Neural cell (in vitro differentiated cells): ENCODE measurements at regions not wholly inside any gene's neighbourhood (a gene's known extent, or its start where the extent isn't known, plus 50 kb on each side); places are given as distances from the start of the nearest gene placed in this dataset.

Experiments
- H2AFZ ChIP-seq: fragments of 200-600, 300-800 bp; sonication (generic), shearing (Covaris generic); 2 replicates; pipeline ENCODE4 v1.6.0; 2014; ENCODE audit warnings: low read depth, mild to moderate bottlenecking, antibody characterized with exemption, low read length, moderate library complexity
- H3F3A ChIP-seq: fragments of 200-600 bp; shearing (Covaris generic); 2 replicates; pipeline ENCODE4 v1.6.1; 2016; ENCODE audit warnings: mild to moderate bottlenecking, moderate library complexity, mixed read lengths, antibody characterized with exemption, low read length; ENCODE audit not compliant: insufficient read depth, poor library complexity, severe bottlenecking
- H3K27ac ChIP-seq: fragments of 200-600, 300-800 bp; sonication (generic), shearing (Covaris generic); 2 replicates; pipeline ENCODE4 v1.5.1; 2014; ENCODE audit warnings: mild to moderate bottlenecking, low read length, moderate library complexity
- H3K27me3 ChIP-seq: fragments of 300-800, 200-600 bp; sonication (generic), shearing (Covaris generic); 2 replicates; pipeline ENCODE4 v1.6.0; 2014; ENCODE audit warnings: mild to moderate bottlenecking, low read depth, low read length, moderate library complexity; ENCODE audit not compliant: insufficient read depth
- H3K36me3 ChIP-seq: fragments of 300-800, 200-600 bp; sonication (generic), shearing (Covaris generic); 2 replicates; pipeline ENCODE4 v1.5.1; 2014; ENCODE audit warnings: mild to moderate bottlenecking, antibody characterized with exemption, low read length, moderate library complexity; ENCODE audit not compliant: insufficient read depth
- H3K4me2 ChIP-seq: fragments of 300-800, 200-600 bp; sonication (generic), shearing (Covaris generic); 2 replicates; pipeline ENCODE4 v1.6.0; 2014; ENCODE audit warnings: mild to moderate bottlenecking, low read length
- H3K4me3 ChIP-seq: fragments of 300-800, 200-600 bp; sonication (generic), shearing (Covaris generic); 2 replicates; pipeline ENCODE4 v1.5.1; 2014; ENCODE audit warnings: mild to moderate bottlenecking, low read length, moderate library complexity
- H3K79me2 ChIP-seq: fragments of 200-600 bp; shearing (Covaris generic); replicated peaks from 2 replicates; pipeline ENCODE4 v1.6.0; 2014; ENCODE audit warnings: mild to moderate bottlenecking, low read length, moderate library complexity; ENCODE audit not compliant: insufficient read depth
- H3K9ac ChIP-seq: fragments of 300-800, 200-600 bp; sonication (generic), shearing (Covaris generic); 2 replicates; pipeline ENCODE4 v1.6.1; 2016; ENCODE audit warnings: mild to moderate bottlenecking, low read length, mixed read lengths
- H3K9me2 ChIP-seq: fragments of 200-600 bp; shearing (Covaris generic); 2 replicates; pipeline ENCODE4 v1.6.1; 2016; ENCODE audit warnings: mild to moderate bottlenecking, low read length, mixed read lengths; ENCODE audit not compliant: insufficient read depth
- H3K9me3 ChIP-seq: fragments of 200-600, 300-800 bp; sonication (generic), shearing (Covaris generic); 2 replicates; pipeline ENCODE4 v1.6.1; 2016; ENCODE audit warnings: mild to moderate bottlenecking, mixed run types, low read length, moderate library complexity, mixed read lengths
- H4K20me1 ChIP-seq: fragments of 200-600 bp; shearing (Covaris generic); 2 replicates; pipeline ENCODE4 v1.6.1; 2016; ENCODE audit warnings: mild to moderate bottlenecking, mixed run types; ENCODE audit not compliant: insufficient read depth
- EP300 ChIP-seq: fragments of 450-650 bp; conservative IDR thresholded peaks from 2 replicates; pipeline ENCODE4 v1.6.1; 2014; ENCODE audit warnings: antibody characterized with exemption, mild to moderate bottlenecking, moderate library complexity; ENCODE audit not compliant: poor library complexity, severe bottlenecking
- EZH2 ChIP-seq: fragments of 200-600, 300-800 bp; shearing (Covaris generic), sonication (generic); IDR thresholded peaks from 2 replicates; pipeline ENCODE4 v1.6.1; 2014; ENCODE audit warnings: antibody characterized with exemption, low read length, borderline replicate concordance, mild to moderate bottlenecking; ENCODE audit not compliant: insufficient read depth, poor library complexity, severe bottlenecking
- MXI1 ChIP-seq: fragments of 450-650 bp; conservative IDR thresholded peaks from 2 replicates; pipeline ENCODE4 v1.6.1; 2014; ENCODE audit warnings: antibody characterized with exemption, mild to moderate bottlenecking; ENCODE audit not compliant: poor library complexity, severe bottlenecking
- POLR2AphosphoS5 ChIP-seq: IDR thresholded peaks from 2 replicates; pipeline ENCODE4 v1.6.1; 2012
- RAD21 ChIP-seq: fragments of 450-650 bp; conservative IDR thresholded peaks from 2 replicates; pipeline ENCODE4 v1.6.1; 2014; ENCODE audit warnings: antibody characterized with exemption, mild to moderate bottlenecking, moderate library complexity
- SMC3 ChIP-seq: fragments of 450-650 bp; conservative IDR thresholded peaks from 2 replicates; pipeline ENCODE4 v1.6.1; 2014; ENCODE audit warnings: antibody characterized with exemption, mild to moderate bottlenecking, moderate library complexity; ENCODE audit not compliant: poor library complexity
- TAF1 ChIP-seq: IDR thresholded peaks from 2 replicates; pipeline ENCODE4 v1.6.1; 2012; ENCODE audit warnings: low read depth
- TF ChIP-seq, protein P1 (sequence below): fragments of 450-650 bp; IDR thresholded peaks from 2 replicates; pipeline ENCODE4 v1.5.1; 2014; ENCODE audit warnings: antibody characterized with exemption, mild to moderate bottlenecking, moderate library complexity; ENCODE audit not compliant: poor library complexity, severe bottlenecking
- TF ChIP-seq, protein P2 (sequence below): IDR thresholded peaks from 2 replicates; pipeline ENCODE4 v1.6.1; 2012; ENCODE audit warnings: borderline replicate concordance

DNA sequence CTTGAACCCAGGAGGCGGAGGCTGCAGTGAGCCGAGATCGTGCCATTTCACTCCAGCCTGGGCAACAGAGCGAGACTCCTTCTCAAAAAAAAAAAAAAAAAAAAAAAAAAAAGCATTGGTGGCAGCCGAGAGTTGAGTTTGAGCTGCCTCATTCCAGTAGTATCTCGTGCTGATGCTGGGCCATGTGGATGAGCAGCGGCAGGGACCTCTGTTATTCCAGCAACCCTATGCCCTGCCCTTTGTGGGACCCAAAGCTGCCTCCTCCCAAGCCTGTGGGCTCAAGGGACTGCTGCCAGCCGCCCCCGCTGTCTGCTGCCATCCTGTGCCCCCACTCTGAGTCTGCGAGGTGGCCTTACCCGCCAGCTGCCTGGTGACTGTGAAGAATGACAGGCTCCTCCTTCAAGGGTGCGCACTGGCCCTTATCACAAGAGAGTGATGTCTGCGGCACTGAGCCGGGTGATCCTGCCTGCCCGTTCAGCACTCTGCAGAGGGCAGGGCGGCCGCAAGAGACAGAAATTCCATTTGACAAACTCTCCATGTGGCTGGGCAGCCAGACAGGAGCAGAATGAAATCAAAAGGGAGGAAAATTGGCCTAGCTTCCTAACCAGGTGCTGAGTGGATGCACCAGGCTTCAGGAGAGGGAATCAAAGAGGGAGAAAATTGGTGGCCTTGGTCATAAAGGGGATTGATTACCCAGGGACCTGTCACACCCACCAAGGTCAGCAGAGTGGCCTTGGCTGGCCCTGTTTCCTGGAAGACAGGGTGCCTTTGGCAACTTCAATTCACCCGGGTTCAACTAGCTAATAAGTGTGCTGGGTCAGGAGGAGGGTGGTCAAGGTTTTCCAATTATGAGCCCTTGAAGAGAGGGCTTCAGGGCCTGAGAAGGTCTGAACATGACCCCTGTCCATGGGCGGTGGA, 65.3 kb upstream of the ZMIZ1 start:
- Histone ChIP-seq H3K9ac (no peak overlapping the region), H3K79me2 (no peaks in the 10 kb centered on the region), H4K20me1 (no peaks in the 10 kb centered on the region), H3K9me2 (no peaks in the 10 kb centered on the region), H3K4me2 (no peak overlapping the region), H3K4me3 (no peak overlapping the region), H2AFZ (no peak overlapping the region), H3K36me3 (no peaks in the 10 kb centered on the region), H3K27ac (no peak overlapping the region), H3K27me3 (no peaks in the 10 kb centered on the region), H3K9me3 (no peaks in the 10 kb centered on the region), H3F3A (no peaks in the 10 kb centered on the region)
- TF ChIP-seq EP300 = no peak
- TF ChIP-seq MXI1 = no peak
- TF ChIP-seq POLR2AphosphoS5 = no peak
- no peak for TF ChIP-seq SMC3
- no peak for TF ChIP-seq EZH2
- TF ChIP-seq, protein P1, sequence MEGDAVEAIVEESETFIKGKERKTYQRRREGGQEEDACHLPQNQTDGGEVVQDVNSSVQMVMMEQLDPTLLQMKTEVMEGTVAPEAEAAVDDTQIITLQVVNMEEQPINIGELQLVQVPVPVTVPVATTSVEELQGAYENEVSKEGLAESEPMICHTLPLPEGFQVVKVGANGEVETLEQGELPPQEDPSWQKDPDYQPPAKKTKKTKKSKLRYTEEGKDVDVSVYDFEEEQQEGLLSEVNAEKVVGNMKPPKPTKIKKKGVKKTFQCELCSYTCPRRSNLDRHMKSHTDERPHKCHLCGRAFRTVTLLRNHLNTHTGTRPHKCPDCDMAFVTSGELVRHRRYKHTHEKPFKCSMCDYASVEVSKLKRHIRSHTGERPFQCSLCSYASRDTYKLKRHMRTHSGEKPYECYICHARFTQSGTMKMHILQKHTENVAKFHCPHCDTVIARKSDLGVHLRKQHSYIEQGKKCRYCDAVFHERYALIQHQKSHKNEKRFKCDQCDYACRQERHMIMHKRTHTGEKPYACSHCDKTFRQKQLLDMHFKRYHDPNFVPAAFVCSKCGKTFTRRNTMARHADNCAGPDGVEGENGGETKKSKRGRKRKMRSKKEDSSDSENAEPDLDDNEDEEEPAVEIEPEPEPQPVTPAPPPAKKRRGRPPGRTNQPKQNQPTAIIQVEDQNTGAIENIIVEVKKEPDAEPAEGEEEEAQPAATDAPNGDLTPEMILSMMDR = no peak
- no peak for TF ChIP-seq RAD21
- TF ChIP-seq TAF1 = no peak
- TF ChIP-seq, protein P2, sequence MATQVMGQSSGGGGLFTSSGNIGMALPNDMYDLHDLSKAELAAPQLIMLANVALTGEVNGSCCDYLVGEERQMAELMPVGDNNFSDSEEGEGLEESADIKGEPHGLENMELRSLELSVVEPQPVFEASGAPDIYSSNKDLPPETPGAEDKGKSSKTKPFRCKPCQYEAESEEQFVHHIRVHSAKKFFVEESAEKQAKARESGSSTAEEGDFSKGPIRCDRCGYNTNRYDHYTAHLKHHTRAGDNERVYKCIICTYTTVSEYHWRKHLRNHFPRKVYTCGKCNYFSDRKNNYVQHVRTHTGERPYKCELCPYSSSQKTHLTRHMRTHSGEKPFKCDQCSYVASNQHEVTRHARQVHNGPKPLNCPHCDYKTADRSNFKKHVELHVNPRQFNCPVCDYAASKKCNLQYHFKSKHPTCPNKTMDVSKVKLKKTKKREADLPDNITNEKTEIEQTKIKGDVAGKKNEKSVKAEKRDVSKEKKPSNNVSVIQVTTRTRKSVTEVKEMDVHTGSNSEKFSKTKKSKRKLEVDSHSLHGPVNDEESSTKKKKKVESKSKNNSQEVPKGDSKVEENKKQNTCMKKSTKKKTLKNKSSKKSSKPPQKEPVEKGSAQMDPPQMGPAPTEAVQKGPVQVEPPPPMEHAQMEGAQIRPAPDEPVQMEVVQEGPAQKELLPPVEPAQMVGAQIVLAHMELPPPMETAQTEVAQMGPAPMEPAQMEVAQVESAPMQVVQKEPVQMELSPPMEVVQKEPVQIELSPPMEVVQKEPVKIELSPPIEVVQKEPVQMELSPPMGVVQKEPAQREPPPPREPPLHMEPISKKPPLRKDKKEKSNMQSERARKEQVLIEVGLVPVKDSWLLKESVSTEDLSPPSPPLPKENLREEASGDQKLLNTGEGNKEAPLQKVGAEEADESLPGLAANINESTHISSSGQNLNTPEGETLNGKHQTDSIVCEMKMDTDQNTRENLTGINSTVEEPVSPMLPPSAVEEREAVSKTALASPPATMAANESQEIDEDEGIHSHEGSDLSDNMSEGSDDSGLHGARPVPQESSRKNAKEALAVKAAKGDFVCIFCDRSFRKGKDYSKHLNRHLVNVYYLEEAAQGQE = no peak

DNA sequence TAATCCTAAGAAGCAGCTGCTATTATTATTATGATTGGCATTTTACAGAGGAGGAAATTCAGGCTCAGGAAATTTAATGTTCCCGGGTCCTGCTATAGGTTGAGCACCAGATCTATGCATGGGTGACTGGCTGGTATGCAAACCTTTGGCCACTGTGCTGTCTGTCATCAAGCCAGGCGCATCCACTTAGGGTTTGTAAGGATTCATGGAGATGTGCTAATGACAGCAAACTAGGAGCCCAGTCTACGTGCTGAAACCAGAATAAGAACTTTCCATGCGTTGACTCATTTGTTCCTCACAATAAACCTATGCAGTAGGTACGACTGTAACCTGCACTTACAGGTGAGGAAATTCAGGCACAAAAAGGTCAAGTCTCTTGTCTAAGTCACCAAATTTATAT, 64.5 kb upstream of the ZMIZ1 start:
- H3K9ac ChIP-seq = no peak overlapping the region
- H4K20me1 ChIP-seq = no peaks in the 10 kb centered on the region
- H3K79me2 ChIP-seq = no peaks in the 10 kb centered on the region
- no peaks in the 10 kb centered on the region for H3K36me3 ChIP-seq
- no peaks in the 10 kb centered on the region for H3K9me2 ChIP-seq
- H3F3A ChIP-seq = no peaks in the 10 kb centered on the region
- no peak overlapping the region for H3K4me3 ChIP-seq
- no peak overlapping the region for H3K27ac ChIP-seq
- H2AFZ ChIP-seq = no peak overlapping the region
- TF ChIP-seq RAD21 = no peak
- TF ChIP-seq MXI1 = no peak
- no peak for TF ChIP-seq POLR2AphosphoS5
- TF ChIP-seq, protein P1 = no peak
- no peak for TF ChIP-seq EZH2
- TF ChIP-seq EP300 = no peak
- TF ChIP-seq TAF1 = no peak
- no peaks in the 10 kb centered on the region for H3K9me3 ChIP-seq
- H3K4me2 ChIP-seq = no peak overlapping the region
- no peaks in the 10 kb centered on the region for H3K27me3 ChIP-seq
